Stimulated activated effector memory CD8-positive, alpha-beta T cell treated with anti-CD3 and anti-CD28 coated beads, Interleukin-12 subunit alpha, Interleukin-12 subunit beta, amount 100 ng/mL, for 72 hours (primary cell): ENCODE measurements at regions not wholly inside any gene's neighbourhood (a gene's known extent, or its start where the extent isn't known, plus 50 kb on each side); places are given as distances from the start of the nearest gene placed in this dataset.
"Not testable (repeated sequence)": the region's sequence is repeated elsewhere in the genome, so short reads cannot be mapped to it uniquely, and the experiment has no call there.

ENCODE experiments used
- ATAC-seq: fragments of 150-1000 bp; cut with Tn5 transposase; 2 replicates; pipeline ENCODE4 v1.10.0; 2021
- DNase-seq, 2 donors: peaks; one replicate each; pipeline ENCODE4 v3.0.0; 2021 to 2022; ENCODE audit warnings: low spot score in 2 of 2
- H3K27ac Mint-ChIP-seq: one replicate; pipeline ENCODE4 v1.8.0; 2022; ENCODE audit warnings: mild to moderate bottlenecking, mixed read lengths
- H3K36me3 Mint-ChIP-seq: one replicate; pipeline ENCODE4 v1.8.0; 2022; ENCODE audit warnings: mild to moderate bottlenecking, mixed read lengths
- H3K4me1 Mint-ChIP-seq: one replicate; pipeline ENCODE4 v1.8.0; 2022; ENCODE audit warnings: mixed read lengths
- H3K4me3 Mint-ChIP-seq: one replicate; pipeline ENCODE4 v1.8.0; 2022; ENCODE audit warnings: mild to moderate bottlenecking, mixed read lengths
- H3K9me3 Mint-ChIP-seq: one replicate; pipeline ENCODE4 v1.8.0; 2022; ENCODE audit warnings: mixed read lengths

DNA sequence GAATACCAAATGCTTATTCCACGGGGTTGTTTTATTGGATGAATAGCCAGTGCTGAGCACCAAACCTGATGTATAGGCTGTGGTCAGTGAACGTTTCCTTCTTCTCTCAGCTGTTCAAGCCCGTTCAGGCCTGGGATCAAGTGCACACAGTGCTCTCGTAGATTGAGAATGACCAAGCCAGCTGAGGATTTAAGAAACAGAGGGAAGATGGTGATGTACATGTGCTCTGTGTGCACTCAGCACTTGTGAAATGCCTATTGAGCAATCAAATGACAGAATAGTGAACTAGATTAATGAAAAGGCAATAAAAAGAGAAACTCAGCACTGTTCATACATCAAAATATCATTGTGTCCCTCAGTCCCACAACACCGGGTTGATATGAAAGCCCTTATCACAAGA is 302.5 kb downstream of the BMPER start:
- H3K9me3 Mint-ChIP-seq = peaks cover 9% of the 10 kb centered on the region
- H3K4me1 Mint-ChIP-seq = no peaks in the 10 kb centered on the region
- no peak overlapping the region for H3K4me3 Mint-ChIP-seq
- H3K36me3 Mint-ChIP-seq = no peaks in the 10 kb centered on the region
- H3K27ac Mint-ChIP-seq = no peak overlapping the region
- ATAC-seq = no peak
- no peak for DNase-seq

DNA sequence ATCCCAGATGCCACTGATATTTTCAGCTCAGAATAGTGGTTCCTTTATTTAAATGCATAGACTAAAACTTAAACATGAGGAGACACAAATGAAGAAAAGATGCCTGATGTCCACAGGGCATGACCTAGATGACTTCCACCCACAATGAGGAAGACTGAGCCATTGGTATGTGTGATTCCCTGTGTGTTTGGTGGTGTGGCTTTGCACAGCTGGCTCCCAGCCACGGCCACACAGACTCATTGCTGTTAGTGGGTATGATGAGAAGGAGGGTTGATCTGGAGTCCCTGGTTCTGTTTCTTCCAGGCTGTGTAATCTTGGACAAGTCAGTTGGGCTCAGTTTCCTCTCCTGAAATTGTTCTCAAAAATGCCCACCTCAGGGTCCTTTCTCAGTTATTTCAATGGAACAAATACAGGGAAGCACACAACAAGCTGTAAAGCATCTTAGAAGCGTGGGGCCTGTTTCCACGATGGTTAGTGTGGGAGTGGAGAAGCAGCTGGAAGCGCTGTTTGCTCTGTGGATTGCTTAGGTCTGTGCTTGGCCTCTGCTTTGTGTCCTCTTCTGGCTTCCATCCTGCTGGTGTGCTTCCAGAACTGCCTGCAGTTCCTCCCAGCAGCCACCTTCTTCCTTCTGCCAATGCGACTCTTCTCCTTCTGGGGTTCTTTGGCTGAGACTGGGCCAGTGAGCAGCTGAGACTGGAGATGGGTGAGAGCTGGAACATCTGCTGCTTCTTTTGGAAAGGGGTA is 303.7 kb downstream of the BMPER start:
- Mint-ChIP-seq H3K4me1 (no peaks in the 10 kb centered on the region), H3K4me3 (no peak overlapping the region), H3K27ac (no peak overlapping the region), H3K36me3 (no peaks in the 10 kb centered on the region), H3K9me3 (peaks cover 10% of the 10 kb centered on the region)
- ATAC-seq (no peak), DNase-seq (no peak)

DNA sequence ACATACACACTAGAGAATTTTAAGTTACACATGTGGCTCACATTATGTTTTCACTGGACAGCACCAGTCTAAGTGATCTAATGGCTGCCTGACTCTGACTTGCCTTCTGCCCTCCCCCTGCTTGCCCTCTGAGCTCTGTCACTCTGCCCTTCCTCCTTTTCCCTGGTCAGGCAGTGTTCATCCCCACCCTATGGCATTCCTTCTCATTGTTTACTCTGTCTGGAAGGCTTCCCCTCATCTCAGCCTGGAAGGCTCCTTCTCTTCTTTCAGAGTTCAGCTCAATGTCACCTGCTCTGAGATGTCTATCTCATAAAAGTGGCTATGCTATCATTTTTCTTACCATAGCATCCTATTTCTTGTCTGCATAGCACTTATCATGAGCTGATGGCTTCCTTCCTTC is 305.7 kb downstream of the BMPER start:
- H3K9me3 Mint-ChIP-seq = peaks cover 12% of the 10 kb centered on the region
- DNase-seq (no peak), ATAC-seq (no peak)
- H3K4me1 Mint-ChIP-seq = no peaks in the 10 kb centered on the region
- no peaks in the 10 kb centered on the region for H3K36me3 Mint-ChIP-seq
- H3K4me3 Mint-ChIP-seq = no peak overlapping the region
- H3K27ac Mint-ChIP-seq = no peak overlapping the region

DNA sequence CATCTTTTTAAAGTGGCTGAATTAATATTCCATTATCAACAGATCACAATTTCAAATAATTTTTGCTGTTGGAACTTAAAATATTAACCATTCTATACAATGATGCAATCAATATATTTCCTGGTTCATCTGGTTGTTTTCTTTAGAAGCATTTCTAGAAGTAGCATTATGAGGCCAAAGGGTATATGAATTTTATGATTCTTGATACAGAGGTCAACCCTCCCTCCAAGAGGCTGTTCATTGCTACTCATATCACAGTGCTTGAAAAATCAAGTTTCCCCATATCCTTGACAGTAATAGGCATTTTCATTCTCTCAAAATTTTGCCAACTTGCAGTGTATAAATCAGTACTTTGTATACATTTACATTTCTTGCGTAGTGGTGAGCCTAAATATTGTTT is 312.6 kb downstream of the BMPER start:
- no peak for DNase-seq
- no peaks in the 10 kb centered on the region for H3K36me3 Mint-ChIP-seq
- no peaks in the 10 kb centered on the region for H3K4me1 Mint-ChIP-seq
- H3K27ac Mint-ChIP-seq = no peak overlapping the region
- no peak overlapping the region for H3K4me3 Mint-ChIP-seq
- H3K9me3 Mint-ChIP-seq = peaks cover 5% of the 10 kb centered on the region
- no peak for ATAC-seq

DNA sequence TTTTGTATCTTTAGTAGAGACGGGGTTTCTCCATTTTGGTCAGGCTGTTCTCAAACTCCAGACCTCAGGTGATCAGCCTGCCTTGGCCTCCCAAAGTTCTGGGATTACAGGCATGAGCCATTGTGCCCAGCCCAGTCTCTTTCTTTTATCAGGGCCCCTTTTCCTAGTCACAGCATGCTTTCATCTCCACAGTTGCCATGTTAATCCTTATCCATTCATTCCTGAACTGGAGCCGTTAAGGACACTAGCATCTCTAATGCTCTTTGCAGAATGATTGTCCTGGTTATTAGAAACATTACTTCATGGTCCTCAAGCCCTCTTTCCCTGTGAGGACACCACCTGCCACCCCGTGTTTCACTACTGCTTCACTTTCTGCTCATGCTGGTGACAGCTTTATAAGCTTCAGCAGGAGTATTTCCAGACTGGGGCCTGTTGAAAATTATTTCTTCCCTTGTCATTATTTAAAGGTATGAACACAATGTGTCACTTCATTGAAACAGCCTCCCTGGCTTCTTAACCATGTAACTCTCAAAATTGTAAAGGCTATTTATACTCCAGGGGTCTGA is 313.9 kb downstream of the BMPER start:
- no peak overlapping the region for H3K27ac Mint-ChIP-seq
- no peak overlapping the region for H3K4me3 Mint-ChIP-seq

DNA sequence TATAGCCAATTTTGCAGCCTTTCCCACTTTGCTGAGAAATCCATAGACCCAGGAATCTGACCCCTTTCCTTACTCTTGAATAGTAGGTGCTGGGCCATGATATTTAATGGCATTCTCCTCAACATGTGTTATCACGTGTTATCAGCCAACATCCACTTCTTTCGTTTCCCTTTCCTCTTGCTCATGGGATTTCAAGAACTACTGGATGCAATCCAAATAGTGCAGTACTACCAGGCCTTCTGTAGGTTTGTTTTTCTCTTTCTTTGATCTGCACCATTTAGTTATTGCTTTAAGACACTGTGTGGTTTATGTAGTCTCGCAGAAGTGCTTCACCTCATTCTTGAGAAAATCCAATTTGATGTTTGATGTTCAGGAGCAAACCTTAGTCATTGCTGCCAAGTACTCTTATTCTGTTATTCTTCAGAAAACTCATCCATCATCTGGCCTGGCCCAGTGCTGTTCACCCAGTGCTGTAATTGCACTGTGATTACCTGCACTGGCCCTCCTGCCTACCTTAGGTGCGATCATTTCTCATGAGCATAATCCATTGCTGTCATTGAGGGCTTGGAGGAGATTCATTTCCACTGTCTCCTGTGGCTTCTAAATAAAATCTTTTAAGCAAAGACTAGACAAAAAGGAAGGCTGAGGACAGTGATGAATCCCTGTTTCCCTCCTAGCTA is 315.3 kb downstream of the BMPER start:
- Mint-ChIP-seq H3K9me3 (peaks cover 4% of the 10 kb centered on the region), H3K4me3 (no peak overlapping the region), H3K36me3 (no peaks in the 10 kb centered on the region), H3K4me1 (no peaks in the 10 kb centered on the region), H3K27ac (no peak overlapping the region)
- no peak for ATAC-seq
- no peak for DNase-seq

More for the DNA sequence above, 313.9 kb downstream of the BMPER start:
- no peak for DNase-seq
- Mint-ChIP-seq H3K4me1 (no peaks in the 10 kb centered on the region), H3K36me3 (no peaks in the 10 kb centered on the region), H3K9me3 (peaks cover 5% of the 10 kb centered on the region)
- ATAC-seq = no peak

DNA sequence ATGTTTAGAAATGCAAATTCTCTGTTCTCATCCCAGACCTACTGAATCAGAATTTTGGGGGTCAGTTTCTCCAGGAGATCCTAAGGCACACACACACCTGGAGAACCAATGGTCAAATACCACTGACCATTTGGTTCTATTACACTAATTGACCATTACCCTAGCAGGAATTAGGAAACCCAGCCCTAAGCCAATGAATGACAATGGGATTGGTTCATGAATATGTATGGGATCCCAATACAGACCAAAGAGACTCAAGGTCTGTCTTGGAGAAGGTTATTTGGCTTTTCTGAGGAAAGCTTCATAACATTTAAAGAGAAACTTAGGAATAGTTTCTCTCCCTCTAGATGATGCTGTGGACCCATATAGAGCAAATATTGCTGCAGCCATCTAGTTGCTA is 317.0 kb downstream of the BMPER start:
- no peak overlapping the region for H3K27ac Mint-ChIP-seq
- H3K4me1 Mint-ChIP-seq = no peaks in the 10 kb centered on the region
- no peak for DNase-seq
- peaks cover 5% of the 10 kb centered on the region for H3K9me3 Mint-ChIP-seq
- no peak overlapping the region for H3K4me3 Mint-ChIP-seq
- H3K36me3 Mint-ChIP-seq = no peaks in the 10 kb centered on the region
- ATAC-seq = no peak

DNA sequence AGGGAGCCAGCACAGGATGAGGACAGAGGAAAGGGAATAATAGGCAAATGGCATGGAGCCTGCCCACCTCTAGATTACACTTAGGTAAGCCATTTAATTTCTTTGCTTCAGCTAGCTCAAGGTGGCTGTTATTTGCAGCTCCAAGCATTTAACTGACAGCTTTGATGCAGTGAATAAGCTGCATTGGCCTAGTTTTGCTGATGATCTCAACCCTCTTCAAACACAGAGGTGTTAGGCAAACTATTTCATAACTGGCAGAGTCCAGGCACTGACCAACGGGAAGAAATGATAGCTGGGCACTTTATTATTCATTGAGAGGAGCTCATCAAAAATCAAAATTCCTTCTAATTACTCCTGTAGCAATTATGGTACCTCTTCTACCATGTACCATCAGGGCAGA is 317.4 kb downstream of the BMPER start:
- H3K4me1 Mint-ChIP-seq = no peaks in the 10 kb centered on the region
- H3K27ac Mint-ChIP-seq = no peak overlapping the region
- H3K9me3 Mint-ChIP-seq = peaks cover 6% of the 10 kb centered on the region
- no peak overlapping the region for H3K4me3 Mint-ChIP-seq
- DNase-seq (no peak), ATAC-seq (no peak)
- H3K36me3 Mint-ChIP-seq = no peaks in the 10 kb centered on the region

DNA sequence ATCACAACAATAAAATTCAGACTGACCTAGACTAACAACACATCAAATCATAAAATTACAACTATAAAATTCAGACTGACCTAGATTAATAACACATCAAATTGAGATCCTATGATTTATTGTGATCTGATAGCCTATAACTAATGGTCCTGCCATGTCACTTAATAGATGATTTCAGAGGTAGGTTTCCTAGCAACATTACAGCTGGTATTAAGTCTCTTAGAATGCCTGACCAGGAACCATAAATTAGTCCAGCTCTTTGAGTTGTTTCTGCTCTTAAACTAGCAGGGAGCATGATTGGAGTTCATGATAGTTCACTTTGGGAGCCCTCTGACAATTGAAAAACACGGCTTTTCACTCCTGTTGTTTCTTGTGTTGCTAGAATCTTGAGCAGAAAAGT is 318.9 kb downstream of the BMPER start:
- Mint-ChIP-seq H3K36me3 (no peaks in the 10 kb centered on the region), H3K4me1 (no peaks in the 10 kb centered on the region)

DNA sequence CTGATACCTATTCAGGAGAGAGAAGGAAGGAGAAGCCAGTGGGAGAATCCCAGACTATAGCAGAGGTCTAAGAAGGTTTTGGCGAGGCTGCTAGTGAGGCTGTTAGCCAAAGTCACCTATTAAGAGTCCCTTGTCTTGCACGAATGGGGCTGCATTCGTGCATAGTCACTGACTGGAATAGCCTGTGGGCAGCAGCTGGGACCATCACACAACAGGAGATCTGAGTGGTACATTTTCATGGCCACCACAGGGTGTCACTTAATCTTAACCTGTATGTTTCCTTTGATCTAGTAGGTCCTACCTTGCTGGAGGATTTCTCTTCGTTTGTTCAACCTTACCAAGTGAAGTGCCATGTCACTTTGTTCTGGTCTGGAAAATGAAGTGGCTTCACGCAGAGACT is 319.9 kb downstream of the BMPER start:
- DNase-seq = no peak
- H3K4me3 Mint-ChIP-seq = no peak overlapping the region
- H3K36me3 Mint-ChIP-seq = no peaks in the 10 kb centered on the region
- no peaks in the 10 kb centered on the region for H3K4me1 Mint-ChIP-seq
- ATAC-seq = no peak
- H3K9me3 Mint-ChIP-seq = peaks cover 9% of the 10 kb centered on the region
- H3K27ac Mint-ChIP-seq = no peak overlapping the region

More for the DNA sequence above, 318.9 kb downstream of the BMPER start:
- H3K27ac Mint-ChIP-seq = no peak overlapping the region
- H3K4me3 Mint-ChIP-seq = no peak overlapping the region
- DNase-seq = no peak
- H3K9me3 Mint-ChIP-seq = peaks cover 9% of the 10 kb centered on the region
- ATAC-seq = no peak

DNA sequence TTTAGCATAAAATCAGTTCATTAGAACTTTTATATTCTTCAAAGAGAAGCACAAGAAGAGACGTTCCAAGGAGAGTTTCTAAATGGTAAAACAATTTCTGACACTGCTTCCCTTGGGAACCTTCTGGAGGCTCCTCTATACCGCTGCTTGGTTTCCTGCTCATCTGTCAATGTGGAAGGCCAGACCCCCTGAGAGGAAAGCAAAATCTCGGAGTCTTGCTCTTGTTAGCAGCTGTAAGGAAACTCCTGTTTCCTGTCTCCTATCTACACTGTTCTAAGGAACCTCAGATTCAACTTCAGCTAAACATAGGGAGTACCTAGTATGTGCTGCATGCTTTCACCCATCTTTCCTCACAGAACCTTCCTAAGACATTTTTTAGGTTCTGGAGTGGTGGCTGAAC is 322.2 kb downstream of the BMPER start:
- no peak overlapping the region for H3K27ac Mint-ChIP-seq
- peaks cover 10% of the 10 kb centered on the region for H3K9me3 Mint-ChIP-seq
- H3K4me1 Mint-ChIP-seq = no peaks in the 10 kb centered on the region
- DNase-seq (no peak), ATAC-seq (no peak)
- H3K4me3 Mint-ChIP-seq = no peak overlapping the region
- H3K36me3 Mint-ChIP-seq = no peaks in the 10 kb centered on the region

DNA sequence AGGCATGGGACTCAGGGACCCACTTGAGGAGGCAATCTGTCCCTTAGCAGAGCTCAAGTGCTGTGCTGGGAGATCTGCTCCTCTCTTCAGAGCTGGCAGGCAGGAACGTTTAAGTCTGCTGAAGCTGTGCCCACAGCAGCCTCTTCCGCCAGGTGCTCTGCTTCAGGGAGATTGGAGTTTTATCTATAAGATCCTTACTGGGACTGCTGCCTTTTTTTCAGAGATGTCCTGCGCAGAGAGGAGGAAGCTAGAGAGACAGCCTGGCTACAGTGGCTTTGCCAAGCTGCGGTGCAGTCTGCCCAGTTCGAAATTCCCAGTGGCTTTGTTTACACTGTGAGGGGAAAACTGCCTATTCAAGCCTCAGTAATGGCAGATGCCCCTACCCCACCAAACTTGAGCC is 329.8 kb downstream of the BMPER start:
- H3K4me1 Mint-ChIP-seq = not testable (repeated sequence)

DNA sequence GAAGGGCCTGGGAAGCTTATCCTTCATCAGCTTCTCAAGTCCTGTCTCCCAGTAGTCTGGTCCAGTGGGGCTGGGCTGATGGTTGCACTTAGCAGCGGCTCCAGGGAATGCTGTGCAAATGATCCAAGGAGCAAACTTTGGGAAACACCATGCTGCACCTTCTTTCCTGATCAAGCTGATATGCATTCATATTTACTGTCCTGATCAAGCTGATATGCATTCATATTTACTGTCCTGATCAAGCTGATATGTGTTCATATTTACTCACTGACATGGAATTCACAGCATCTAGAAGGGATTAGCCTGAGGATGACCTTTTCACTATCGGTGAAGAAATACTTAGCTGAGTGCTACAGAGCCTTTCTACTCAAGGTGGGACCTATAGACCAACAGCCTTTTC is 330.7 kb downstream of the BMPER start:
- no peak for DNase-seq
- no peak overlapping the region for H3K27ac Mint-ChIP-seq
- H3K4me3 Mint-ChIP-seq = no peak overlapping the region

More for the DNA sequence above, 329.8 kb downstream of the BMPER start:
- H3K9me3 Mint-ChIP-seq = peaks cover 10% of the 10 kb centered on the region
- not testable (repeated sequence) for H3K27ac Mint-ChIP-seq, H3K4me3 Mint-ChIP-seq, ATAC-seq, DNase-seq, H3K36me3 Mint-ChIP-seq

DNA sequence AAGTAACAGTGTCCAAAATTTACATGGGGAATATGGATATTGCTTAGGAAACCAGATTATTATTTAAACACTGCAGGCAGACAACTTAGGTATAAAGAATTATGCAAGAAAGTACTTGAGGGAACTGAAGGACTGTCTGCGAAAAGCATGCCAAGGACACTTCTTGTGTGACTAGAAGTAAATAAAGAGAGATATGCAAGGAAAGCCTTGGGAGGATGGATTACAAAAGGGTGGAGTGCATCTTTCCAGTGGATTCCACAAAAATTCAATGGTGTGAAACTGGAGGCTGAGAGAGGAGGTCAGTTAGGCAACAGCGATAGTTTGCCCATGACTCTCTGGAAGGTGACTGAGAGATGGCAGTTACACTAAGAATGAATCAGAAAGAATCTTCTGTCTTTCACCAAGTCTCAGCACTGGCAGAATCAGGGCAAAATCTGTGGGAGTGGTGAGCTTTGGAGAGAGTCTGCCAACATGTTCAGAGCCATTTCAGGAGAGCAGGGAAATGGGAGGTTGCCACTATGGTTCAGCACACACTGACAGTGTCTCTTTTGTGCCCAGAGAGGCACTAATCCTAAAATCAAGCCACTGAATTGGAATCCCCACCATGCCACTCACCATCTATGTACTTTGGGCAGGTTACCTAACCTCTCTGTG is 331.6 kb downstream of the BMPER start:
- no peaks in the 10 kb centered on the region for H3K4me1 Mint-ChIP-seq
- ATAC-seq (no peak), DNase-seq (no peak)
- H3K9me3 Mint-ChIP-seq = peaks cover 10% of the 10 kb centered on the region
- no peak overlapping the region for H3K27ac Mint-ChIP-seq
- no peak overlapping the region for H3K4me3 Mint-ChIP-seq
- H3K36me3 Mint-ChIP-seq = no peaks in the 10 kb centered on the region

More for the DNA sequence above, 330.7 kb downstream of the BMPER start:
- no peak for ATAC-seq
- H3K4me1 Mint-ChIP-seq = no peaks in the 10 kb centered on the region
- no peaks in the 10 kb centered on the region for H3K36me3 Mint-ChIP-seq
- peaks cover 10% of the 10 kb centered on the region for H3K9me3 Mint-ChIP-seq

DNA sequence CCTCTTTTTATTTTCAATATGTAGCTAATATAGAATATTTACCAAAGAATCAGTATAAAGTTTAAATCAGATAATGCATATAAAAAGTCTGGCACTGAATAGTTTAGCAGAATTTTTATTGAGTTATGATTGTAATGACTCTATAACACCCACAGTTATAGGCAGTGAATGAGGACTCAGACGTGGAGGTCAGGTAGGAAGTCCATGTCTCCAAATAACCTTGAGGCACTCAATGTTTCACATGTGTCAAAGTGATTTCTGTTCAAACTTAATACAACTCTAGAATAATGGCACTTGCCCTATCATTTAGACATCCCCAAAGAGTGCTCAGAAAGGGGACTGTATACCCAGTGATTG is 332.1 kb downstream of the BMPER start:
- ATAC-seq (no peak), DNase-seq (no peak)
- no peaks in the 10 kb centered on the region for H3K36me3 Mint-ChIP-seq
- no peaks in the 10 kb centered on the region for H3K4me1 Mint-ChIP-seq
- H3K27ac Mint-ChIP-seq = no peak overlapping the region
- H3K4me3 Mint-ChIP-seq = no peak overlapping the region
- H3K9me3 Mint-ChIP-seq = peaks cover 7% of the 10 kb centered on the region

DNA sequence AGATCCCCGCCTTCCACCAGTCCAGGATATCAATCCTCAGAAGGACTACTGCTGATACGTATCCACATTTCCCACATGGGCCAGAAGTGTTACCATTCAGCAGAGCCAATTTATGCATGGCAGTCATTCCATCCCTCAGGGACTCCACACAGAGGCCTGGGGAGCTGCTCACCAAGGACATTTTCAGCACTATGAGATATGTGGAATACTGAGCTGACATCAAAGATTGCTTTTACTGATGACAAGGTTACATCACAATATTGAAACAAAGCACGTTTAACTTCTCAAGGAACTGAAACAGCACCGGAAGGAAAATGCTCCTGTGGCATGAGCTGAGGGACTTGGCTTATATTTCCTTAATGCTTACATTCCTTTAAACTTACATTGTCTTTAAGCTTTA is 335.1 kb downstream of the BMPER start:
- Mint-ChIP-seq H3K4me3 (no peak overlapping the region), H3K9me3 (peaks cover 7% of the 10 kb centered on the region), H3K36me3 (no peaks in the 10 kb centered on the region), H3K27ac (no peak overlapping the region), H3K4me1 (no peaks in the 10 kb centered on the region)
- DNase-seq (no peak), ATAC-seq (no peak)
